Neutrophil (primary cell): ENCODE measurements at regions not wholly inside any gene's neighbourhood (a gene's known extent, or its start where the extent isn't known, plus 50 kb on each side); places are given as distances from the start of the nearest gene placed in this dataset.

Experiments
- H3K27ac ChIP-seq: fragments of 200-600 bp; sonication (generic); 2 replicates; pipeline ENCODE4 v1.5.1; 2016; ENCODE audit warnings: mild to moderate bottlenecking, moderate library complexity
- H3K27me3 ChIP-seq: fragments of 200-600 bp; sonication (generic); 2 replicates; pipeline ENCODE4 v1.6.0; 2016; ENCODE audit warnings: mild to moderate bottlenecking
- H3K36me3 ChIP-seq: fragments of 200-600 bp; sonication (generic); 2 replicates; pipeline ENCODE4 v1.5.1; 2017
- H3K4me1 ChIP-seq, 2 experiments: fragments of 200-600 bp in 1 of 2; sonication (generic) in 1 of 2; 1 replicate in 1 of 2; 2 replicates in 1 of 2; pipeline versions ENCODE4 v1.5.1 to v1.6.1; 2013 to 2016; ENCODE audit warnings: low read depth in 1 of 2, low read length in 1 of 2, mild to moderate bottlenecking in 1 of 2, moderate library complexity in 1 of 2; ENCODE audit not compliant: control insufficient read depth in 1 of 2, insufficient read depth in 1 of 2
- H3K4me3 ChIP-seq, 2 experiments: fragments of 200-600 bp in 1 of 2; sonication (generic) in 1 of 2; 1 replicate in 1 of 2; 2 replicates in 1 of 2; pipeline ENCODE4 v1.5.1; 2013 to 2016; ENCODE audit warnings: low read depth in 1 of 2, low read length in 1 of 2, mild to moderate bottlenecking in 1 of 2, moderate library complexity in 1 of 2
- H3K9me3 ChIP-seq: fragments of 200-600 bp; sonication (generic); 2 replicates; pipeline ENCODE4 v1.5.1; 2016
- TF ChIP-seq, protein P1 (sequence below): fragments of 200-600 bp; sonication (generic); IDR thresholded peaks from 2 replicates; pipeline ENCODE4 v1.5.1; 2016; ENCODE audit warnings: antibody characterized with exemption

DNA sequence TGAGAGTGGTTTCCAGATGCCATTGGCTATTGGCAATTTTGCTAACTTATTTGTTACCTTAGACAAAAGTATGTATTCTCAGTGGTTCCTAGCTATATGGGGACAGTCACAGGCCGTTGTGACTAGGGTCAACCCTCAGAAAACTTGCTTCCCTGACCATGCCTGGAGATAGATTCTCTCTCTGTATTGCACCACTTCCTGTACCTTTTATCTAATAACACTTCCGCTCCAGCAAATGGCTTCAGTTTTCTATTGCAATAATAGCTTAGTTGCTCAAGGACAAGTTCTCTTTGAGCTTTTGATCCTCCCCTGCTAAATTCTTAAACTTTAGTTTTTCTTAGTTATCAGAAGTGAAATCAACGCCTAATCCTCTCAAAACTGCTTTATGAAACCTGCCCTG lies 338.0 kb downstream of the RMST start:
- Histone ChIP-seq H3K4me3 (no peak overlapping the region), H3K27me3 (no peaks in the 10 kb centered on the region), H3K4me1 (peaks cover 0 to 11% of the 10 kb centered on the region in 2 experiments), H3K9me3 (no peaks in the 10 kb centered on the region), H3K36me3 (no peaks in the 10 kb centered on the region), H3K27ac (no peak overlapping the region)
- TF ChIP-seq, protein P1, sequence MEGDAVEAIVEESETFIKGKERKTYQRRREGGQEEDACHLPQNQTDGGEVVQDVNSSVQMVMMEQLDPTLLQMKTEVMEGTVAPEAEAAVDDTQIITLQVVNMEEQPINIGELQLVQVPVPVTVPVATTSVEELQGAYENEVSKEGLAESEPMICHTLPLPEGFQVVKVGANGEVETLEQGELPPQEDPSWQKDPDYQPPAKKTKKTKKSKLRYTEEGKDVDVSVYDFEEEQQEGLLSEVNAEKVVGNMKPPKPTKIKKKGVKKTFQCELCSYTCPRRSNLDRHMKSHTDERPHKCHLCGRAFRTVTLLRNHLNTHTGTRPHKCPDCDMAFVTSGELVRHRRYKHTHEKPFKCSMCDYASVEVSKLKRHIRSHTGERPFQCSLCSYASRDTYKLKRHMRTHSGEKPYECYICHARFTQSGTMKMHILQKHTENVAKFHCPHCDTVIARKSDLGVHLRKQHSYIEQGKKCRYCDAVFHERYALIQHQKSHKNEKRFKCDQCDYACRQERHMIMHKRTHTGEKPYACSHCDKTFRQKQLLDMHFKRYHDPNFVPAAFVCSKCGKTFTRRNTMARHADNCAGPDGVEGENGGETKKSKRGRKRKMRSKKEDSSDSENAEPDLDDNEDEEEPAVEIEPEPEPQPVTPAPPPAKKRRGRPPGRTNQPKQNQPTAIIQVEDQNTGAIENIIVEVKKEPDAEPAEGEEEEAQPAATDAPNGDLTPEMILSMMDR: no peak

DNA sequence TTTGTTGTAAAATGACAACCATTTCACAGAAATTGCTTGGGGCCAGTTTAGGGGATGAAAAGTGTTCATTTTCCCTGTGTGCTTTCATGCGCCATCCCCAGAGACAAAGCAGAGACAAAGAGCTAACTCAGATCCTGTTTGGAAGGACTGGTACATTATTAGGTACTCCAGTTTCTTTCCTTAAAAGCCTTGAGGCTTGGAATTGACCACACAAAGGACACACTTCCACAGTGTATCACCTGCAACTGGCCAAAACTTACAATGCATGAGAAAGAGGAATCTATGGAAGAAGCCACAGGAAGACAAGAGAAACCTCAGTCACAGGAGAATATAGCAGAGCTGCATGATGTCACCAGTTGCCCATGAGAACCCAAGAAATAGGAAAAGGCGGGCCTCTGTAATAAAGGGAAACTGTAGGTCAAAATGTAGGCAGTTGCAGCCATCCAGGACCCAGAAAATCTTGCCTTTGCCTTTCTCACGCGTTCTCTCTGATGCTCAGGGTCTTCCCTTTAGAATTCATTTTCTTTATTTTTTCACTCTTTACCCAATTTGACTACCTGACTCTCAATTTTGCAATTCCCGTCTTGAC lies 339.0 kb downstream of the RMST start:
- H3K36me3 ChIP-seq: no peaks in the 10 kb centered on the region
- H3K4me3 ChIP-seq: no peak overlapping the region
- H3K9me3 ChIP-seq: no peaks in the 10 kb centered on the region
- TF ChIP-seq, protein P1: no peak
- H3K27me3 ChIP-seq: no peaks in the 10 kb centered on the region
- H3K27ac ChIP-seq: no peak overlapping the region
- H3K4me1 ChIP-seq: peaks cover 0 to 11% of the 10 kb centered on the region in 2 experiments

- H3K4me1 ChIP-seq: peaks cover 0 to 9% of the 10 kb centered on the region in 2 experiments
- H3K27me3 ChIP-seq: no peaks in the 10 kb centered on the region
- H3K4me3 ChIP-seq: no peak overlapping the region
- no peaks in the 10 kb centered on the region for H3K36me3 ChIP-seq
- TF ChIP-seq, protein P1: no peak
- no peak overlapping the region for H3K27ac ChIP-seq
- no peaks in the 10 kb centered on the region for H3K9me3 ChIP-seq
These were observed 342.5 kb downstream of the RMST start for GRCh38 chr12:97805146-97805545.

- H3K36me3 ChIP-seq: no peaks in the 10 kb centered on the region
- no peaks in the 10 kb centered on the region for H3K27me3 ChIP-seq
- H3K9me3 ChIP-seq: no peaks in the 10 kb centered on the region
- no peak overlapping the region for H3K4me3 ChIP-seq
- TF ChIP-seq, protein P1: no peak
- no peak overlapping the region for H3K27ac ChIP-seq
- H3K4me1 ChIP-seq: no peaks in the 10 kb centered on the region
These were observed 350.7 kb downstream of the RMST start for GRCh38 chr12:97813301-97813700.

DNA sequence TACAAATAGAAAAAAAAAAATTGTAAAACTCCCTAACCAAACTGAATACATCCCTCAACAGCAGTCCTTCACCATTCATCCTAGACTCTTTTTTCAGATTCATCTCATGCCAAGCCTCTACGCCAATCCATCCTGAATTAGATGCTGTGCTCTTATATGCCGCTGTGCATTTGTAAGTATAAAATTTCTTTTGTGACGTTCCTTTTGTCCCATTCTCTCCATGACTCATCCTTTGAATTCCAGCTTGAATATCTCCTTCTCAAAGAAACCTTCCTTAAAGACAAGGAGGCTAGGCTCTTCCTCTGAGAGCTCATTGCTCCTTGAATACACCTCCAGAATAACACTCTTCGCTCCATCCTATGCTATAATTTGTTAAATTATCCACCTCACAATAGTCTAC lies 359.2 kb downstream of the RMST start:
- TF ChIP-seq, protein P1: no peak
- H3K27ac ChIP-seq: no peak overlapping the region
- no peaks in the 10 kb centered on the region for H3K27me3 ChIP-seq
- H3K9me3 ChIP-seq: no peaks in the 10 kb centered on the region
- H3K36me3 ChIP-seq: no peaks in the 10 kb centered on the region
- no peaks in the 10 kb centered on the region for H3K4me1 ChIP-seq
- H3K4me3 ChIP-seq: no peak overlapping the region

GRCh38 chr12:97835541-97835940 lies 372.9 kb downstream of the RMST start:
- Histone ChIP-seq H3K27me3 (no peaks in the 10 kb centered on the region), H3K4me3 (no peak overlapping the region), H3K36me3 (no peaks in the 10 kb centered on the region), H3K4me1 (no peaks in the 10 kb centered on the region), H3K9me3 (no peaks in the 10 kb centered on the region), H3K27ac (no peak overlapping the region)
- TF ChIP-seq, protein P1: no peak
